ENCODE measurements at regions not wholly inside any gene's neighbourhood (a gene's known extent, or its start where the extent isn't known, plus 50 kb on each side); places are given as distances from the start of the nearest gene placed in this dataset.

GRCh38 chr3:153426344-153426743 is 264.3 kb downstream of the RAP2B start:
- intact Hi-C loops (cut with DNase I), result no loop called here
- ATAC-seq, result no peak
- no peaks in the 10 kb centered on the region for H3K36me3 ChIP-seq

DNA sequence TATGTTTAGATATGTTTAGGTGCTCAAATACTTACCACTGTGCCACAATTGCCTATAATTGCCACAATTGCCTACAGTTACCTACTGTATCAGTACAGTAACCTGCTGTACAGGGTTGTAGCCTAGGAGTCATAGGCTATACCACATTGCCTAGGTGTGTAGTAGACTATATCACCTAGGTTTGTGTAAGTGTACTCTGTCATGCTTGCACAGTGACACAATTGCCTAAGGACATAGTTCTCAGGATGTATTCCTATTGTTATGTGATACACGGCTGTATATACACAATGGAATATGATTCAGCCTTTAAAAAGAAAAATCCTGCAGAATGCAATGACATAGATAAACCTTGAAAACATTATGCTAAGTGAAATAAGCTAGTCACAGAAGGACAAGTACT is 264.8 kb downstream of the RAP2B start:
- no peak for DNase-seq
- TF ChIP-seq, protein P1, sequence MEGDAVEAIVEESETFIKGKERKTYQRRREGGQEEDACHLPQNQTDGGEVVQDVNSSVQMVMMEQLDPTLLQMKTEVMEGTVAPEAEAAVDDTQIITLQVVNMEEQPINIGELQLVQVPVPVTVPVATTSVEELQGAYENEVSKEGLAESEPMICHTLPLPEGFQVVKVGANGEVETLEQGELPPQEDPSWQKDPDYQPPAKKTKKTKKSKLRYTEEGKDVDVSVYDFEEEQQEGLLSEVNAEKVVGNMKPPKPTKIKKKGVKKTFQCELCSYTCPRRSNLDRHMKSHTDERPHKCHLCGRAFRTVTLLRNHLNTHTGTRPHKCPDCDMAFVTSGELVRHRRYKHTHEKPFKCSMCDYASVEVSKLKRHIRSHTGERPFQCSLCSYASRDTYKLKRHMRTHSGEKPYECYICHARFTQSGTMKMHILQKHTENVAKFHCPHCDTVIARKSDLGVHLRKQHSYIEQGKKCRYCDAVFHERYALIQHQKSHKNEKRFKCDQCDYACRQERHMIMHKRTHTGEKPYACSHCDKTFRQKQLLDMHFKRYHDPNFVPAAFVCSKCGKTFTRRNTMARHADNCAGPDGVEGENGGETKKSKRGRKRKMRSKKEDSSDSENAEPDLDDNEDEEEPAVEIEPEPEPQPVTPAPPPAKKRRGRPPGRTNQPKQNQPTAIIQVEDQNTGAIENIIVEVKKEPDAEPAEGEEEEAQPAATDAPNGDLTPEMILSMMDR (IDR thresholded peaks at IDR 0.05), result no peak
- no peaks in the 10 kb centered on the region for H3K36me3 ChIP-seq
- H3K27me3 ChIP-seq, result no peaks in the 10 kb centered on the region
- intact Hi-C loops (cut with DNase I), result no loop called here
- H3K27ac ChIP-seq, result no peak overlapping the region
- H3K4me3 ChIP-seq, result no peak overlapping the region
- no peaks in the 10 kb centered on the region for H3K4me1 ChIP-seq
- ATAC-seq, result no peak
- no peaks in the 10 kb centered on the region for H3K9me3 ChIP-seq

More at GRCh38 chr3:153426344-153426743, 264.3 kb downstream of the RAP2B start:
- Histone ChIP-seq H3K4me3 (no peak overlapping the region), H3K27ac (no peak overlapping the region), H3K9me3 (no peaks in the 10 kb centered on the region), H3K27me3 (no peaks in the 10 kb centered on the region), H3K4me1 (no peaks in the 10 kb centered on the region)
- DNase-seq, result no peak
- TF ChIP-seq, protein P1 (IDR thresholded peaks at IDR 0.05), result no peak

- DNase-seq (no peak), ATAC-seq (no peak)
- H3K27me3 ChIP-seq, result no peaks in the 10 kb centered on the region
- H3K9me3 ChIP-seq, result no peaks in the 10 kb centered on the region
- no peaks in the 10 kb centered on the region for H3K36me3 ChIP-seq
- intact Hi-C loops (cut with DNase I), result no loop called here
- no peak overlapping the region for H3K27ac ChIP-seq
- H3K4me3 ChIP-seq, result no peak overlapping the region
- TF ChIP-seq, protein P1 (IDR thresholded peaks at IDR 0.05), result no peak
- H3K4me1 ChIP-seq, result no peaks in the 10 kb centered on the region
Measured at GRCh38 chr3:153429821-153430220, 267.8 kb downstream of the RAP2B start.

- ATAC-seq (peak; percentile 28), DNase-seq (no peak)
- Histone ChIP-seq H3K27me3 (no peaks in the 10 kb centered on the region), H3K4me1 (no peaks in the 10 kb centered on the region), H3K27ac (no peak overlapping the region), H3K36me3 (no peaks in the 10 kb centered on the region), H3K9me3 (no peaks in the 10 kb centered on the region), H3K4me3 (no peak overlapping the region)
- intact Hi-C loops (cut with DNase I), result no loop called here
- TF ChIP-seq, protein P1 (IDR thresholded peaks at IDR 0.05), result no peak
Measured at GRCh38 chr3:153431076-153431475, 269.1 kb downstream of the RAP2B start.

GRCh38 chr3:153437666-153438065 is 275.6 kb downstream of the RAP2B start:
- intact Hi-C loops (cut with DNase I), result no loop called here
- ATAC-seq, result no peak
- TF ChIP-seq, protein P1 (IDR thresholded peaks at IDR 0.05), result no peak

GRCh38 chr3:153438271-153438670 is 276.2 kb downstream of the RAP2B start:
- no peak for ATAC-seq
- no peak overlapping the region for H3K4me3 ChIP-seq
- no peaks in the 10 kb centered on the region for H3K36me3 ChIP-seq
- no peaks in the 10 kb centered on the region for H3K27me3 ChIP-seq
- H3K9me3 ChIP-seq, result no peaks in the 10 kb centered on the region
- no peak for DNase-seq
- H3K4me1 ChIP-seq, result no peaks in the 10 kb centered on the region
- no peak overlapping the region for H3K27ac ChIP-seq
- TF ChIP-seq, protein P1 (IDR thresholded peaks at IDR 0.05), result no peak
- intact Hi-C loops (cut with DNase I), result no loop called here

More at GRCh38 chr3:153437666-153438065, 275.6 kb downstream of the RAP2B start:
- no peaks in the 10 kb centered on the region for H3K9me3 ChIP-seq
- no peak for DNase-seq
- no peaks in the 10 kb centered on the region for H3K36me3 ChIP-seq
- H3K27ac ChIP-seq, result no peak overlapping the region
- H3K4me1 ChIP-seq, result no peaks in the 10 kb centered on the region
- H3K27me3 ChIP-seq, result no peaks in the 10 kb centered on the region
- no peak overlapping the region for H3K4me3 ChIP-seq
